ENCODE measurements at regions not wholly inside any gene's neighbourhood (a gene's known extent, or its start where the extent isn't known, plus 50 kb on each side); places are given as distances from the start of the nearest gene placed in this dataset.

GRCh38 chr2:195457873-195458272, 199.2 kb upstream of the SLC39A10 start:
- no peak overlapping the region for H2AFZ ChIP-seq (ENCODE audit: low read depth, low read length)
- FAIRE-seq (no peak), DNase-seq (ENCODE audit: low read depth) (no peak)
- no peaks in the 10 kb centered on the region for H3K9me3 ChIP-seq (ENCODE audit: insufficient read depth, low read depth, low read length)
- no peak overlapping the region for H3K4me3 Mint-ChIP-seq (ENCODE audit: unreplicated experiment)
- H3K27me3 ChIP-seq (ENCODE audit: insufficient read depth, low read length) = no peaks in the 10 kb centered on the region
- no peak overlapping the region for H3K27ac Mint-ChIP-seq (ENCODE audit: unreplicated experiment)
- H3K9me3 Mint-ChIP-seq (ENCODE audit: unreplicated experiment) = no peaks in the 10 kb centered on the region
- H3K27ac ChIP-seq (ENCODE audit: low read depth, low read length) = no peak overlapping the region
- no peaks in the 10 kb centered on the region for H3K36me3 ChIP-seq (ENCODE audit: insufficient read depth, low read length)
- H3K4me1 Mint-ChIP-seq (ENCODE audit: low read depth, unreplicated experiment) = peaks cover 3% of the 10 kb centered on the region
- H3K27me3 Mint-ChIP-seq (ENCODE audit: low read depth, unreplicated experiment) = no peaks in the 10 kb centered on the region
- no peaks in the 10 kb centered on the region for H4K20me1 ChIP-seq (ENCODE audit: insufficient read depth, low read length)
- H3K4me1 ChIP-seq (ENCODE audit: insufficient read depth, low read length) = no peaks in the 10 kb centered on the region
- no peaks in the 10 kb centered on the region for H3K79me2 ChIP-seq (ENCODE audit: insufficient read depth, low read length)
- no peak overlapping the region for H3K9ac ChIP-seq (ENCODE audit: low read length)
- TF ChIP-seq, protein P1, sequence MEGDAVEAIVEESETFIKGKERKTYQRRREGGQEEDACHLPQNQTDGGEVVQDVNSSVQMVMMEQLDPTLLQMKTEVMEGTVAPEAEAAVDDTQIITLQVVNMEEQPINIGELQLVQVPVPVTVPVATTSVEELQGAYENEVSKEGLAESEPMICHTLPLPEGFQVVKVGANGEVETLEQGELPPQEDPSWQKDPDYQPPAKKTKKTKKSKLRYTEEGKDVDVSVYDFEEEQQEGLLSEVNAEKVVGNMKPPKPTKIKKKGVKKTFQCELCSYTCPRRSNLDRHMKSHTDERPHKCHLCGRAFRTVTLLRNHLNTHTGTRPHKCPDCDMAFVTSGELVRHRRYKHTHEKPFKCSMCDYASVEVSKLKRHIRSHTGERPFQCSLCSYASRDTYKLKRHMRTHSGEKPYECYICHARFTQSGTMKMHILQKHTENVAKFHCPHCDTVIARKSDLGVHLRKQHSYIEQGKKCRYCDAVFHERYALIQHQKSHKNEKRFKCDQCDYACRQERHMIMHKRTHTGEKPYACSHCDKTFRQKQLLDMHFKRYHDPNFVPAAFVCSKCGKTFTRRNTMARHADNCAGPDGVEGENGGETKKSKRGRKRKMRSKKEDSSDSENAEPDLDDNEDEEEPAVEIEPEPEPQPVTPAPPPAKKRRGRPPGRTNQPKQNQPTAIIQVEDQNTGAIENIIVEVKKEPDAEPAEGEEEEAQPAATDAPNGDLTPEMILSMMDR (IDR thresholded peaks at IDR 0.05; ENCODE audit: insufficient read depth, low read depth, low read length) = no peak
- no peak for TF ChIP-seq EZH2 (IDR thresholded peaks at IDR 0.05; ENCODE audit: insufficient read depth, low read length)
- no peak overlapping the region for H3K4me2 ChIP-seq (ENCODE audit: low read length)
- H3K36me3 Mint-ChIP-seq (ENCODE audit: low read depth, unreplicated experiment) = no peaks in the 10 kb centered on the region
- H3K4me3 ChIP-seq (ENCODE audit: insufficient read depth, low read depth, low read length) = no peak overlapping the region

- Histone ChIP-seq H3K9ac (ENCODE audit: low read length) (no peak overlapping the region), H4K20me1 (ENCODE audit: insufficient read depth, low read length) (no peaks in the 10 kb centered on the region), H3K9me3 (ENCODE audit: insufficient read depth, low read depth, low read length) (no peaks in the 10 kb centered on the region), H2AFZ (ENCODE audit: low read depth, low read length) (no peak overlapping the region), H3K4me2 (ENCODE audit: low read length) (no peak overlapping the region), H3K79me2 (ENCODE audit: insufficient read depth, low read length) (no peaks in the 10 kb centered on the region), H3K4me3 (ENCODE audit: insufficient read depth, low read depth, low read length) (no peak overlapping the region), H3K27ac (ENCODE audit: low read depth, low read length) (no peak overlapping the region), H3K27me3 (ENCODE audit: insufficient read depth, low read length) (no peaks in the 10 kb centered on the region), H3K36me3 (ENCODE audit: insufficient read depth, low read length) (no peaks in the 10 kb centered on the region), H3K4me1 (ENCODE audit: insufficient read depth, low read length) (no peaks in the 10 kb centered on the region)
- no peak for DNase-seq (ENCODE audit: low read depth)
- Mint-ChIP-seq H3K9me3 (ENCODE audit: unreplicated experiment) (no peaks in the 10 kb centered on the region), H3K27me3 (ENCODE audit: low read depth, unreplicated experiment) (no peaks in the 10 kb centered on the region), H3K36me3 (ENCODE audit: low read depth, unreplicated experiment) (no peaks in the 10 kb centered on the region), H3K4me3 (ENCODE audit: unreplicated experiment) (no peak overlapping the region), H3K4me1 (ENCODE audit: low read depth, unreplicated experiment) (peaks cover 3% of the 10 kb centered on the region), H3K27ac (ENCODE audit: unreplicated experiment) (no peak overlapping the region)
- no peak for TF ChIP-seq EZH2 (IDR thresholded peaks at IDR 0.05; ENCODE audit: insufficient read depth, low read length)
- TF ChIP-seq, protein P1 (IDR thresholded peaks at IDR 0.05; ENCODE audit: insufficient read depth, low read depth, low read length) = no peak
- FAIRE-seq = no peak
Observed at GRCh38 chr2:195456771-195457170, 200.3 kb upstream of the SLC39A10 start.

- H3K4me3 Mint-ChIP-seq (ENCODE audit: unreplicated experiment) = no peak overlapping the region
- no peak for TF ChIP-seq EZH2 (IDR thresholded peaks at IDR 0.05; ENCODE audit: insufficient read depth, low read length)
- TF ChIP-seq, protein P1 (IDR thresholded peaks at IDR 0.05; ENCODE audit: insufficient read depth, low read depth, low read length) = no peak
- no peaks in the 10 kb centered on the region for H3K36me3 Mint-ChIP-seq (ENCODE audit: low read depth, unreplicated experiment)
- no peaks in the 10 kb centered on the region for H3K27me3 Mint-ChIP-seq (ENCODE audit: low read depth, unreplicated experiment)
- DNase-seq (ENCODE audit: low read depth) (no peak), FAIRE-seq (no peak)
- Histone ChIP-seq H3K4me3 (ENCODE audit: insufficient read depth, low read depth, low read length) (no peak overlapping the region), H3K79me2 (ENCODE audit: insufficient read depth, low read length) (no peaks in the 10 kb centered on the region), H3K9me3 (ENCODE audit: insufficient read depth, low read depth, low read length) (no peaks in the 10 kb centered on the region), H3K9ac (ENCODE audit: low read length) (no peak overlapping the region), H2AFZ (ENCODE audit: low read depth, low read length) (no peak overlapping the region), H3K4me1 (ENCODE audit: insufficient read depth, low read length) (no peaks in the 10 kb centered on the region), H3K27ac (ENCODE audit: low read depth, low read length) (no peak overlapping the region), H3K36me3 (ENCODE audit: insufficient read depth, low read length) (no peaks in the 10 kb centered on the region), H3K27me3 (ENCODE audit: insufficient read depth, low read length) (no peaks in the 10 kb centered on the region), H3K4me2 (ENCODE audit: low read length) (no peak overlapping the region), H4K20me1 (ENCODE audit: insufficient read depth, low read length) (no peaks in the 10 kb centered on the region)
- H3K9me3 Mint-ChIP-seq (ENCODE audit: unreplicated experiment) = no peaks in the 10 kb centered on the region
- no peak overlapping the region for H3K27ac Mint-ChIP-seq (ENCODE audit: unreplicated experiment)
- H3K4me1 Mint-ChIP-seq (ENCODE audit: low read depth, unreplicated experiment) = no peaks in the 10 kb centered on the region
Observed at GRCh38 chr2:195451160-195451559, 205.9 kb upstream of the SLC39A10 start.
